Astrocyte (in vitro differentiated cells and primary cell): ENCODE measurements at regions not wholly inside any gene's neighbourhood (a gene's known extent, or its start where the extent isn't known, plus 50 kb on each side); places are given as distances from the start of the nearest gene placed in this dataset.
"Not testable (repeated sequence)": the region's sequence is repeated elsewhere in the genome, so short reads cannot be mapped to it uniquely, and the experiment has no call there.

Experiments used
- DNase-seq: peaks from one replicate; pipeline ENCODE4 v3.0.0-alpha.2; 2010; ENCODE audit warnings: low read depth
- FAIRE-seq: peaks from 2 replicates; lab custom pipeline; 2011; peaks lifted over from hg19 to GRCh38; lab: Jason Lieb, UNC
- H2AFZ ChIP-seq: 2 replicates; pipeline ENCODE4 v1.6.0; 2012; ENCODE audit warnings: low read depth, low read length, inconsistent platforms
- H3K27ac ChIP-seq: 2 replicates; pipeline ENCODE4 v1.5.1; 2011; ENCODE audit warnings: low read depth, low read length, inconsistent platforms
- H3K27me3 ChIP-seq: 2 replicates; pipeline ENCODE4 v1.6.0; 2011; ENCODE audit warnings: low read length, inconsistent platforms; ENCODE audit not compliant: insufficient read depth
- H3K36me3 ChIP-seq: 2 replicates; pipeline ENCODE4 v1.5.1; 2011; ENCODE audit warnings: low read length, inconsistent platforms; ENCODE audit not compliant: insufficient read depth
- H3K4me1 ChIP-seq: 2 replicates; pipeline ENCODE4 v1.5.1; 2011; ENCODE audit warnings: low read length, inconsistent platforms; ENCODE audit not compliant: insufficient read depth
- H3K4me2 ChIP-seq: 2 replicates; pipeline ENCODE4 v1.6.0; 2012; ENCODE audit warnings: low read length, inconsistent platforms
- H3K4me3 ChIP-seq: 2 replicates; pipeline ENCODE4 v1.5.1; 2011; ENCODE audit warnings: low read depth, mild to moderate bottlenecking, low read length, inconsistent platforms; ENCODE audit not compliant: insufficient read depth
- H3K79me2 ChIP-seq: 2 replicates; pipeline ENCODE4 v1.6.0; 2012; ENCODE audit warnings: mild to moderate bottlenecking, low read length, inconsistent platforms; ENCODE audit not compliant: insufficient read depth
- H3K9ac ChIP-seq: 2 replicates; pipeline ENCODE4 v1.6.0; 2012; ENCODE audit warnings: mild to moderate bottlenecking, low read length, inconsistent platforms
- H3K9me3 ChIP-seq: 2 replicates; pipeline ENCODE4 v1.5.1; 2012; ENCODE audit warnings: low read depth, mild to moderate bottlenecking, low read length, inconsistent platforms; ENCODE audit not compliant: insufficient read depth
- H4K20me1 ChIP-seq: 2 replicates; pipeline ENCODE4 v1.6.0; 2012; ENCODE audit warnings: low read length, inconsistent platforms; ENCODE audit not compliant: insufficient read depth
- H3K27ac Mint-ChIP-seq: one replicate; pipeline ENCODE4 v1.8.0; 2021; ENCODE audit warnings: mild to moderate bottlenecking, mixed read lengths; ENCODE audit not compliant: unreplicated experiment
- H3K27me3 Mint-ChIP-seq: one replicate; pipeline ENCODE4 v1.8.0; 2021; ENCODE audit warnings: low read depth, mixed read lengths; ENCODE audit not compliant: unreplicated experiment
- H3K36me3 Mint-ChIP-seq: one replicate; pipeline ENCODE4 v1.8.0; 2021; ENCODE audit warnings: low read depth, mixed read lengths; ENCODE audit not compliant: unreplicated experiment
- H3K4me1 Mint-ChIP-seq: one replicate; pipeline ENCODE4 v1.8.0; 2021; ENCODE audit warnings: low read depth, mixed read lengths; ENCODE audit not compliant: unreplicated experiment
- H3K4me3 Mint-ChIP-seq: one replicate; pipeline ENCODE4 v1.8.0; 2021; ENCODE audit warnings: mild to moderate bottlenecking, moderate library complexity, mixed read lengths; ENCODE audit not compliant: unreplicated experiment
- H3K9me3 Mint-ChIP-seq: one replicate; pipeline ENCODE4 v1.8.0; 2021; ENCODE audit warnings: mild to moderate bottlenecking, mixed read lengths; ENCODE audit not compliant: unreplicated experiment
- EZH2 ChIP-seq: IDR thresholded peaks from 2 replicates; pipeline ENCODE4 v1.6.1; 2012; ENCODE audit warnings: mild to moderate bottlenecking, low read length, inconsistent platforms; ENCODE audit not compliant: insufficient read depth
- TF ChIP-seq, protein P1 (sequence below): IDR thresholded peaks from 2 replicates; pipeline ENCODE4 v1.5.1; 2011; ENCODE audit warnings: low read depth, mild to moderate bottlenecking, inconsistent platforms, low read length, moderate library complexity; ENCODE audit not compliant: insufficient read depth

DNA sequence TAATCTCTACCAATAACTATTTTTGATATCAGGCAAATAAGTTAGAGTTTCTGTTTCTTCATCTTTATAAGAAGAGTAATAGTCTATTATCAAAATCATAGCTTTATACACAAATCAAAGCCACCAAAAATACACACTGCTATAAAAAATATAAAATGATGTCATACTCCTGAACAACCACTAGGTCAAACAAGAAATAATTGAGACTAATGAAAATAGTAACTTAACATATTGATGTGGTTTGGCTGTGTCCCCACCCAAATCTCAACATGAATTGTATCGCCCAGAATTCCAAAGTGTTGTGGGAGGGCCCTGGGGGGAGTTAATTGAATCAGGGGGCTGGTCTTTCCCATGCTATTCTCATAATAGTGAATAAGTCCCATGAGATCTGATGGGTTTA, 2277.5 kb downstream of the ARAP2 start:
- Mint-ChIP-seq H3K36me3 (no peaks in the 10 kb centered on the region), H3K27ac (no peak overlapping the region), H3K4me3 (no peak overlapping the region), H3K4me1 (no peaks in the 10 kb centered on the region), H3K9me3 (peaks cover 7% of the 10 kb centered on the region), H3K27me3 (no peaks in the 10 kb centered on the region)
- Histone ChIP-seq H3K36me3 (no peaks in the 10 kb centered on the region), H3K9ac (no peak overlapping the region), H3K27ac (no peak overlapping the region), H4K20me1 (no peaks in the 10 kb centered on the region), H3K4me1 (no peaks in the 10 kb centered on the region), H2AFZ (no peak overlapping the region), H3K4me2 (no peak overlapping the region), H3K79me2 (no peaks in the 10 kb centered on the region), H3K4me3 (no peak overlapping the region), H3K27me3 (no peaks in the 10 kb centered on the region), H3K9me3 (no peaks in the 10 kb centered on the region)
- FAIRE-seq (no peak), DNase-seq (no peak)
- TF ChIP-seq, protein P1, sequence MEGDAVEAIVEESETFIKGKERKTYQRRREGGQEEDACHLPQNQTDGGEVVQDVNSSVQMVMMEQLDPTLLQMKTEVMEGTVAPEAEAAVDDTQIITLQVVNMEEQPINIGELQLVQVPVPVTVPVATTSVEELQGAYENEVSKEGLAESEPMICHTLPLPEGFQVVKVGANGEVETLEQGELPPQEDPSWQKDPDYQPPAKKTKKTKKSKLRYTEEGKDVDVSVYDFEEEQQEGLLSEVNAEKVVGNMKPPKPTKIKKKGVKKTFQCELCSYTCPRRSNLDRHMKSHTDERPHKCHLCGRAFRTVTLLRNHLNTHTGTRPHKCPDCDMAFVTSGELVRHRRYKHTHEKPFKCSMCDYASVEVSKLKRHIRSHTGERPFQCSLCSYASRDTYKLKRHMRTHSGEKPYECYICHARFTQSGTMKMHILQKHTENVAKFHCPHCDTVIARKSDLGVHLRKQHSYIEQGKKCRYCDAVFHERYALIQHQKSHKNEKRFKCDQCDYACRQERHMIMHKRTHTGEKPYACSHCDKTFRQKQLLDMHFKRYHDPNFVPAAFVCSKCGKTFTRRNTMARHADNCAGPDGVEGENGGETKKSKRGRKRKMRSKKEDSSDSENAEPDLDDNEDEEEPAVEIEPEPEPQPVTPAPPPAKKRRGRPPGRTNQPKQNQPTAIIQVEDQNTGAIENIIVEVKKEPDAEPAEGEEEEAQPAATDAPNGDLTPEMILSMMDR = no peak
- no peak for TF ChIP-seq EZH2

DNA sequence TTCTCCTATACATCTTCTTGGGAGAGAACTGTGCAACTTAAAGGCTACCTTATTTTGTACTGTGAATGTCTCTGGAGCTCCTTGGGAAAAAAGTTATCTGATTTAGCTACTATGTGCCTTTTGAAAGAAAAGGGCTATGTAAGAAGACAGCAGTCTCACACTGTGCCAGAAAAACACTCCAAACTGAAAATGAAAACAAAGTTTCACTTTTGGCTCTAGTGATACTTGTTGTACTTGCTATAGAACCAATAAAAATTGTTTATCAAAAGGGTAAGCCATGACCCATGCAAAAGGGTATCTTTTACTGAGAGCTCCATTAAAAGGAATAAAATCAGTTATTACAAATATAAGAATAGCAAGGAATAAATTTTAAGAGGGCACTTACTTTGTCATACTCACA, 2270.0 kb downstream of the ARAP2 start:
- H3K4me3 ChIP-seq = no peak overlapping the region
- Mint-ChIP-seq H3K4me1 (no peaks in the 10 kb centered on the region), H3K36me3 (no peaks in the 10 kb centered on the region), H3K27me3 (no peaks in the 10 kb centered on the region), H3K9me3 (peaks cover 9% of the 10 kb centered on the region), H3K27ac (no peak overlapping the region), H3K4me3 (no peak overlapping the region)
- DNase-seq (no peak), FAIRE-seq (no peak)
- no peak overlapping the region for H3K4me2 ChIP-seq
- H2AFZ ChIP-seq = no peak overlapping the region
- no peaks in the 10 kb centered on the region for H3K9me3 ChIP-seq
- H3K36me3 ChIP-seq = no peaks in the 10 kb centered on the region
- H3K79me2 ChIP-seq = no peaks in the 10 kb centered on the region
- no peak for TF ChIP-seq EZH2
- TF ChIP-seq, protein P1 = no peak
- H3K9ac ChIP-seq = no peak overlapping the region
- H3K4me1 ChIP-seq = no peaks in the 10 kb centered on the region
- H3K27me3 ChIP-seq = no peaks in the 10 kb centered on the region
- no peaks in the 10 kb centered on the region for H4K20me1 ChIP-seq
- no peak overlapping the region for H3K27ac ChIP-seq

DNA sequence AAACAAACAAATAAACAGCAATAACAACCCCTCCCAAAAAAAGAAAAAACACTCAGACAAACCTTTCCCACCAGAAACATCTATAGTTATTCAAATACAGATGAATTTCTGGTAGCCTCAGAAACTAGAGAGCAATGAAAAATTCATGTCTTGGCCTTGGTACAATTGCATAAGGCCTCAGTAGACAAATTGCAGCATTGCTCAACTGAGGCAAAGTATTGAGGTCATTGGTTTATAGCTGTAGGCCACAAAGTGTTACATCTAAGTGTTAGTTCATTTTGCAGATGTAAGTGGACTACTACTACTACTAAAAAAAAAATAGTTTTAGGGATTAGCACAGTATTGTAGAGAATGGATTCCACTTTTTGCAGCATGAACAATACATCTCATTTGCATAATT, 2268.3 kb downstream of the ARAP2 start:
- Mint-ChIP-seq H3K27me3 (no peaks in the 10 kb centered on the region), H3K4me3 (no peak overlapping the region), H3K36me3 (no peaks in the 10 kb centered on the region), H3K27ac (no peak overlapping the region), H3K4me1 (no peaks in the 10 kb centered on the region), H3K9me3 (peaks cover 2% of the 10 kb centered on the region)
- no peaks in the 10 kb centered on the region for H3K9me3 ChIP-seq
- no peaks in the 10 kb centered on the region for H4K20me1 ChIP-seq
- FAIRE-seq = no peak
- no peaks in the 10 kb centered on the region for H3K27me3 ChIP-seq
- H2AFZ ChIP-seq = no peak overlapping the region
- H3K27ac ChIP-seq = no peak overlapping the region
- TF ChIP-seq, protein P1 = no peak
- no peak for TF ChIP-seq EZH2
- no peak overlapping the region for H3K4me3 ChIP-seq
- no peaks in the 10 kb centered on the region for H3K4me1 ChIP-seq
- H3K79me2 ChIP-seq = no peaks in the 10 kb centered on the region
- H3K9ac ChIP-seq = no peak overlapping the region
- DNase-seq = no peak
- H3K36me3 ChIP-seq = no peaks in the 10 kb centered on the region
- H3K4me2 ChIP-seq = no peak overlapping the region

DNA sequence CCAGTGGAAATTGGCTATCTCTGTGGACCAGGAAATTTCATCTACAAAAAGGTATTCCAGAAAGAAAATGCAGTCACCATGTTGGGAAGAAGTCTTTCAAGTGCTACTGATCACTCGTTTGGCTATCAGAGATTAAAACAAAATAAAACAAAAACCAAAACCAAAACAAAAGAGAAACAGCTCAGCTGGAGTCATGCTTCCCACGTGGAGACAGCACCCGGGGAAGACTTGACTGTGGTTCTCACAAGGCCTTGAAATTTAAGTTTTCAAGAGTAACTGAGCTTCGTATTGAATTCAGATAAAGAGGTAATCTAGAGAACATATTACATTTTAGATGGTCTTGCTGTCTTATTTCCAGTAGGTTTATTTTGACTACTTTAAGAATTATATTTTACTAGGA, 2264.5 kb downstream of the ARAP2 start:
- H3K79me2 ChIP-seq, H2AFZ ChIP-seq, H3K4me2 ChIP-seq, H3K36me3 ChIP-seq, H4K20me1 ChIP-seq, H3K4me1 ChIP-seq, H3K27ac Mint-ChIP-seq, H3K27me3 Mint-ChIP-seq, H3K4me1 Mint-ChIP-seq, H3K9me3 Mint-ChIP-seq, H3K27ac ChIP-seq, H3K36me3 Mint-ChIP-seq, H3K9ac ChIP-seq, H3K9me3 ChIP-seq, H3K4me3 Mint-ChIP-seq, DNase-seq, H3K4me3 ChIP-seq, H3K27me3 ChIP-seq, FAIRE-seq: not testable (repeated sequence)
